GM21367 (cell line): ENCODE measurements at regions not wholly inside any gene's neighbourhood (a gene's known extent, or its start where the extent isn't known, plus 50 kb on each side); places are given as distances from the start of the nearest gene placed in this dataset.
"Not testable (repeated sequence)": the region's sequence is repeated elsewhere in the genome, so short reads cannot be mapped to it uniquely, and the experiment has no call there.

ENCODE experiments used
- ATAC-seq: cut with Tn5 transposase; IDR thresholded peaks from one replicate; pipeline ENCODE4 v1.9.1; 2021; ENCODE audit not compliant: unreplicated experiment

GRCh38 chr1:78203410-78203982 lies 157.7 kb downstream of the GIPC2 start:
- not testable (repeated sequence) for ATAC-seq

- ATAC-seq = no peak
Observed at GRCh38 chr1:78210175-78210574, 164.4 kb downstream of the GIPC2 start.

GRCh38 chr1:78211483-78212092 lies 165.8 kb downstream of the GIPC2 start:
- ATAC-seq = no peak

- ATAC-seq = no peak
Observed at GRCh38 chr1:78214334-78214733, 168.6 kb downstream of the GIPC2 start.

GRCh38 chr1:78222225-78222959 lies 176.6 kb downstream of the GIPC2 start:
- ATAC-seq = no peak

GRCh38 chr1:78222960-78223358 lies 177.2 kb downstream of the GIPC2 start:
- no peak for ATAC-seq

- ATAC-seq = no peak
Observed at GRCh38 chr1:78223417-78224215, 177.8 kb downstream of the GIPC2 start.

- no peak for ATAC-seq
Observed at GRCh38 chr1:78224246-78224785, 178.6 kb downstream of the GIPC2 start.

GRCh38 chr1:78224861-78225552 lies 179.2 kb downstream of the GIPC2 start:
- no peak for ATAC-seq

GRCh38 chr1:78226784-78227183 lies 181.0 kb downstream of the GIPC2 start:
- ATAC-seq = no peak

GRCh38 chr1:78227705-78228635 lies 182.2 kb downstream of the GIPC2 start:
- no peak for ATAC-seq

- no peak for ATAC-seq
Observed at GRCh38 chr1:78229344-78229743, 183.6 kb downstream of the GIPC2 start.

- ATAC-seq = no peak
Observed at GRCh38 chr1:78231477-78231876, 185.7 kb downstream of the GIPC2 start.

GRCh38 chr1:78231894-78232293 lies 186.1 kb downstream of the GIPC2 start:
- ATAC-seq = no peak

GRCh38 chr1:78232630-78233029 lies 186.9 kb downstream of the GIPC2 start:
- ATAC-seq = no peak

GRCh38 chr1:78234496-78234895 lies 188.7 kb downstream of the GIPC2 start:
- ATAC-seq = no peak

- no peak for ATAC-seq
Observed at GRCh38 chr1:78236716-78237115, 190.9 kb downstream of the GIPC2 start.

GRCh38 chr1:78237364-78237916 lies 191.7 kb downstream of the GIPC2 start:
- ATAC-seq = no peak

GRCh38 chr1:78240191-78240590 lies 194.4 kb downstream of the GIPC2 start:
- ATAC-seq = no peak
